ENCODE measurements at regions not wholly inside any gene's neighbourhood (a gene's known extent, or its start where the extent isn't known, plus 50 kb on each side); places are given as distances from the start of the nearest gene placed in this dataset.

DNA sequence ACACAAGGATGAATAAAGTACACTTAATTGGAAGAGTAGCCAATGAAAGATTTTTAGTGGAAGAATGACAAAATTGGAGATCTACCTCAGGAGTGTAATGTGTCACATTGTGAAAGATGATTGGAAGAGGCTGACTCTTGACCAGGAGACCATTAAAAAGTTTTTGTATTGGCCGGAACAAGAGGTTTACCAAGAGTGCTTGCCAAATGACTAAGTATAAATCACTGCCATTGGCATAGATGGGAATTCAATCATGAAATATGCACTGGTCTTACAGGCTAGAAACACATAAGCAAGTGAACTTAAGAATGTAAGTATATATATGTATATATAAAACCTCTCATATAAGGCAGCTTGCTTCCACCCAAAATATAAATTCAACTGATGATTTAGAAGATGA lies 58.7 kb upstream of the TFEC start:
- H3K4me1 Mint-ChIP-seq (ENCODE audit: low read depth, unreplicated experiment) = no peaks in the 10 kb centered on the region
- intact Hi-C loops (cut with micrococcal nuclease; ENCODE audit: unreplicated experiment) = no loop called here
- no peak overlapping the region for H3K27ac Mint-ChIP-seq (ENCODE audit: unreplicated experiment)
- TF ChIP-seq, protein P1, sequence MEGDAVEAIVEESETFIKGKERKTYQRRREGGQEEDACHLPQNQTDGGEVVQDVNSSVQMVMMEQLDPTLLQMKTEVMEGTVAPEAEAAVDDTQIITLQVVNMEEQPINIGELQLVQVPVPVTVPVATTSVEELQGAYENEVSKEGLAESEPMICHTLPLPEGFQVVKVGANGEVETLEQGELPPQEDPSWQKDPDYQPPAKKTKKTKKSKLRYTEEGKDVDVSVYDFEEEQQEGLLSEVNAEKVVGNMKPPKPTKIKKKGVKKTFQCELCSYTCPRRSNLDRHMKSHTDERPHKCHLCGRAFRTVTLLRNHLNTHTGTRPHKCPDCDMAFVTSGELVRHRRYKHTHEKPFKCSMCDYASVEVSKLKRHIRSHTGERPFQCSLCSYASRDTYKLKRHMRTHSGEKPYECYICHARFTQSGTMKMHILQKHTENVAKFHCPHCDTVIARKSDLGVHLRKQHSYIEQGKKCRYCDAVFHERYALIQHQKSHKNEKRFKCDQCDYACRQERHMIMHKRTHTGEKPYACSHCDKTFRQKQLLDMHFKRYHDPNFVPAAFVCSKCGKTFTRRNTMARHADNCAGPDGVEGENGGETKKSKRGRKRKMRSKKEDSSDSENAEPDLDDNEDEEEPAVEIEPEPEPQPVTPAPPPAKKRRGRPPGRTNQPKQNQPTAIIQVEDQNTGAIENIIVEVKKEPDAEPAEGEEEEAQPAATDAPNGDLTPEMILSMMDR (IDR thresholded peaks at IDR 0.05; ENCODE audit: unreplicated experiment) = no peak
- no peak for DNase-seq
- CTCF ChIA-PET = no interaction called here
- H3K9me3 Mint-ChIP-seq (ENCODE audit: low read depth, unreplicated experiment) = no peaks in the 10 kb centered on the region
- BruUV-seq (replicated peaks) = no TSS peak
- H3K4me3 Mint-ChIP-seq (ENCODE audit: low read depth, unreplicated experiment) = no peak overlapping the region
- no peaks in the 10 kb centered on the region for H3K27me3 Mint-ChIP-seq (ENCODE audit: unreplicated experiment)
- no peaks in the 10 kb centered on the region for H3K36me3 Mint-ChIP-seq (ENCODE audit: insufficient read depth, unreplicated experiment)

DNA sequence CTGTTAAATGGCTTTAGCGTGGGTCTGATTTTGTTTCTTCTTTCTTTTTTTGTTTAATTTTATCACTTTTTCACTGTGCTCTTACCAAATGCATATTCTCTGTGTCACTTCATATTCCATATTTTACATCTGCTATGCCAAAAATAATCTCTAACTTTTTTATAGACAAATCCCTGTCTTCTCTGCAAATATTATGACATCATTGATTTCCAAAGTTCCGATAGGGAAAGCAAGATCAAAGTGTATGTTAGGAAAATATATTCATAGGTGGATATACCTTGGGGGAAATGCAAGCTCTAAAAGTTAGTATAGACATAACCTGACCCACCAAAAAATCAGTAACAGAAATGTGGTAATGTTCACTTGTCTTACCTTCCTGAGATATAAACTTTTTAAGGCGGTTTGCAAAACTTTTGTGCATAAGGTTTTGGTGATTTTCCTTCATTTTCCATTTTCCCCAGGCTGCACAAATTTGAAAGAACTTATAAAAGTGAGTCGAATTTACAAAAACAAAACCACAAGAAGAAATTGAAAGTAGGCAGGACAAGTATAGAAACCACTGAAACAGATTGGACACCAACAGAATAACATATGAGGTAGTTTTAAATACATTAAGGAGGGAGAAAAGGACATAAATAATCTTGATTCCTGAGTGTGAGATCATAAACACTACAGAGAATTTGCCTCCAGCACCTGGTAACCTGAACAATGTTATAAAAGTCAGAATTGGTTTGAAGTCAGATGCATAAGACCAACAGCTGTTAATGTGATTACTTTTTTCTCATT lies 63.1 kb upstream of the TFEC start:
- CTCF ChIA-PET = no interaction called here
- TF ChIP-seq, protein P1 (IDR thresholded peaks at IDR 0.05; ENCODE audit: unreplicated experiment) = no peak

DNA sequence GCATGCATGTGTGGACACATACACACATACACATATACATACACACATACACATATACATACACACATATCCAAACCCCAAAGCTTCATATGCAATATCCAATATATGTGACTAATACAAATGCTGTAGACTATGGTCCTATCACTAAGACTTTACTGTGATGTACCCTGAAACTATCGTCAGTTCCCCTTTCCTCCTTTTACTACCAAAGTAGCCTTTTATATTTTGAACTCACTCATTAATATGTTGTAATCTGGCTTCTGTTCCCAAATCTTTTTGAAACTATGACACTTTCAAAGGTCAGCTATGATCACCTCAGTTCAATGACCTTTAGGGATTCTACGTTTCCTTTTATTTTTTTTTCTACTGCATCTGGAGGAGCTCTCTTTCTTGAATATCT lies 64.8 kb upstream of the TFEC start:
- no peak overlapping the region for H3K27ac Mint-ChIP-seq (ENCODE audit: unreplicated experiment)
- CTCF ChIA-PET = no interaction called here
- intact Hi-C loops (cut with micrococcal nuclease; ENCODE audit: unreplicated experiment) = no loop called here
- H3K4me1 Mint-ChIP-seq (ENCODE audit: low read depth, unreplicated experiment) = peaks cover 7% of the 10 kb centered on the region
- no peaks in the 10 kb centered on the region for H3K36me3 Mint-ChIP-seq (ENCODE audit: insufficient read depth, unreplicated experiment)
- DNase-seq = no peak
- no TSS peak for BruUV-seq (replicated peaks)
- TF ChIP-seq, protein P1 (IDR thresholded peaks at IDR 0.05; ENCODE audit: unreplicated experiment) = no peak
- no peaks in the 10 kb centered on the region for H3K27me3 Mint-ChIP-seq (ENCODE audit: unreplicated experiment)
- H3K4me3 Mint-ChIP-seq (ENCODE audit: low read depth, unreplicated experiment) = no peak overlapping the region
- H3K9me3 Mint-ChIP-seq (ENCODE audit: low read depth, unreplicated experiment) = peaks cover 9% of the 10 kb centered on the region

More for the DNA sequence above, 63.1 kb upstream of the TFEC start:
- Mint-ChIP-seq H3K36me3 (ENCODE audit: insufficient read depth, unreplicated experiment) (no peaks in the 10 kb centered on the region), H3K4me3 (ENCODE audit: low read depth, unreplicated experiment) (no peak overlapping the region), H3K27me3 (ENCODE audit: unreplicated experiment) (no peaks in the 10 kb centered on the region), H3K4me1 (ENCODE audit: low read depth, unreplicated experiment) (peaks cover 7% of the 10 kb centered on the region), H3K9me3 (ENCODE audit: low read depth, unreplicated experiment) (peaks cover 8% of the 10 kb centered on the region), H3K27ac (ENCODE audit: unreplicated experiment) (no peak overlapping the region)
- BruUV-seq (replicated peaks) = no TSS peak
- DNase-seq = no peak
- intact Hi-C loops (cut with micrococcal nuclease; ENCODE audit: unreplicated experiment) = no loop called here

DNA sequence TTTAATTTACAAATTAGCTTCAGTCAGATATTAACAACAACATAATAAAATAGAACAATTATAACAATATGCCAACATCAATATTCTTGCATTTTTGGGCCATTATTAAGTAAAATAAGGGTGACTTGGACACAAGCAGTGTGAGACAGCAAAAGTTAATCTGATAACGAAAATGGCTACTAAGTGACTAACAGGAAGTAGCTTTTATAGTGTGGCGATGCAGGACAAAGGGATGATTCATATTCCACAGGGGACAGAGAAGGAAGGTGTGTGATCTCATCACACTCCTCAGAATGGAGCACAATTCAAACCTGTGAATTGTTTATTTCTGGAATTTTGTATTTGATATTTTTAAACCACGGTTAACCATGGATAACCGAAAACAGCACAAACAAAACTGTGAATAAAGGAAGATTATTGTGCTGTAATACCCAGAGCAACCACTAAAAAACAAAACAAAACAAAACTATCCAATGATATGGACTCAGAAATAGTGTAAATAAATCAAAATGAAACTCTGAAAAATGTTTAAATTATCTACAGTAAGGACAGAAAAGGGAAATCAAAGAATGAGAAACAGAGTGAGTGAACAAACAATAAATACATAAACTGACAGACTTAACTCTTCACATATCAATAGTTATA lies 66.9 kb upstream of the TFEC start:
- intact Hi-C loops (cut with micrococcal nuclease; ENCODE audit: unreplicated experiment) = no loop called here
- peak overlapping the region; percentile 92 for H3K27ac Mint-ChIP-seq (ENCODE audit: unreplicated experiment)
- peaks cover 9% of the 10 kb centered on the region for H3K9me3 Mint-ChIP-seq (ENCODE audit: low read depth, unreplicated experiment)
- CTCF ChIA-PET = interaction anchor here (0.6 kb wide), 1 partner anchor 1921 kb away, joined by 3 read pairs; no protein-coding TSS in a partner anchor
- H3K27me3 Mint-ChIP-seq (ENCODE audit: unreplicated experiment) = no peaks in the 10 kb centered on the region
- H3K4me3 Mint-ChIP-seq (ENCODE audit: low read depth, unreplicated experiment) = peak overlapping the region; percentile 26
- TF ChIP-seq, protein P1 (IDR thresholded peaks at IDR 0.05; ENCODE audit: unreplicated experiment) = peak; percentile 12
- peak; percentile 36 for DNase-seq
- H3K36me3 Mint-ChIP-seq (ENCODE audit: insufficient read depth, unreplicated experiment) = no peaks in the 10 kb centered on the region
- H3K4me1 Mint-ChIP-seq (ENCODE audit: low read depth, unreplicated experiment) = peaks cover 7% of the 10 kb centered on the region
- no TSS peak for BruUV-seq (replicated peaks)

Data from Calu3 (cell line).